ENCODE measurements at regions not wholly inside any gene's neighbourhood (a gene's known extent, or its start where the extent isn't known, plus 50 kb on each side); places are given as distances from the start of the nearest gene placed in this dataset.

DNA sequence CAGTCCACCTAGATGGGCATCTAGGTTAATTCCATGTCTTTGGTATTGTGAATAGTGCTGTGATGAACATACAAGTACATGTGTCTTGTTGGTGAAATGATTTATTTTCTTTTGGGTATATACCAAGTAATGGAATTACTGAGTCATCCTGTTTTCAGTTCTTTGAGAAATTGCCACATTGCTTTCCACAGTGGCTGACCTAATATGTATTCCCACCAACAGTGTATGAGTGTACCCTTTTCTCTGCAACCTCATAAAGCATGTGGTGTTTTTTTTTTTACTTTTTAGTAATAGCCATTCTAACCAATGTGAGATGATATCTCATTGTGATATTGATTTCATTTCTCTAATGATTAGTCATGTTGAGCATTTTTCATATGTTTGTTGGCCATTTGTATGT lies 86.0 kb upstream of the NDN start:
- no peak overlapping the region for H3K27ac ChIP-seq
- DNase-seq: no peak
- intact Hi-C loops (cut with DNase I; ENCODE audit: low total_unique reads): no loop called here

DNA sequence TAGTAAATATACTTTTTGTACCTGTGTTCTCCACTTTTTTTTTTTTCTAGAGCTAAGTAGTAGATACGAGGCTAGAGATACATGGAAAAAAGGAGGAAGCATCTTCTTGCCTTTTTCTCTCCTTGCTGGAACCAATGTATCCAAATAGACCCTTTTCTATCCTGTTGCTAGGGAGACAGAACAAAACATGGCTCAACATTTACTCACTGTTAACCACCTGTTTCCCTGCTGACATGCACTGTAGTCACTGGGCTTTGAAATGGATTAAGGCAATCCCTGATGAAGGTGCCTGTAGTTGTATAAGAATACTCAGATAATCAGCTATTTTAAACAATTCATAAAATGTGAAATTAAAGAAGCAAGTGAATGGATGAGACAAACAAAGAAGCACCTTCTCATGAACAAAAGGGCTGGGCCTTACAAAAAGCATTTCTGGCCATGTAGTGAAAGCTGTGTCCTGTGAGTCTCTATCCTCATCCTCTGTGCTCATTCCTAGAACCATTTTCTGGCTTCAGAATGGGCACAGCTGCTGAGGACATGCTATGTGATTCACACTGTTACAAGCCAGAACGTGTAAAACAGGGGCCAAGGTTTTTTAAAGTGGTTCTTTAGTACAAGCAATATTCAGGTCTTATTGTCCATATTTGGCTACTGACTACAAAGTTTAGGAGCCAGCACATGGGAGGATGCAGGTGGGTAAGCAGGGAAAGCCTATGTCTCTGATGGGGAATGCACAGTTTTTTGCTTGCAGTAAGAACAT lies 100.4 kb upstream of the NDN start:
- TF ChIP-seq, protein P1, sequence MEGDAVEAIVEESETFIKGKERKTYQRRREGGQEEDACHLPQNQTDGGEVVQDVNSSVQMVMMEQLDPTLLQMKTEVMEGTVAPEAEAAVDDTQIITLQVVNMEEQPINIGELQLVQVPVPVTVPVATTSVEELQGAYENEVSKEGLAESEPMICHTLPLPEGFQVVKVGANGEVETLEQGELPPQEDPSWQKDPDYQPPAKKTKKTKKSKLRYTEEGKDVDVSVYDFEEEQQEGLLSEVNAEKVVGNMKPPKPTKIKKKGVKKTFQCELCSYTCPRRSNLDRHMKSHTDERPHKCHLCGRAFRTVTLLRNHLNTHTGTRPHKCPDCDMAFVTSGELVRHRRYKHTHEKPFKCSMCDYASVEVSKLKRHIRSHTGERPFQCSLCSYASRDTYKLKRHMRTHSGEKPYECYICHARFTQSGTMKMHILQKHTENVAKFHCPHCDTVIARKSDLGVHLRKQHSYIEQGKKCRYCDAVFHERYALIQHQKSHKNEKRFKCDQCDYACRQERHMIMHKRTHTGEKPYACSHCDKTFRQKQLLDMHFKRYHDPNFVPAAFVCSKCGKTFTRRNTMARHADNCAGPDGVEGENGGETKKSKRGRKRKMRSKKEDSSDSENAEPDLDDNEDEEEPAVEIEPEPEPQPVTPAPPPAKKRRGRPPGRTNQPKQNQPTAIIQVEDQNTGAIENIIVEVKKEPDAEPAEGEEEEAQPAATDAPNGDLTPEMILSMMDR (IDR thresholded peaks at IDR 0.05): no peak
- no peak for TF ChIP-seq POLR2A (IDR thresholded peaks at IDR 0.05)
- no peak for DNase-seq

More for the DNA sequence above, 86.0 kb upstream of the NDN start:
- H3K36me3 ChIP-seq (ENCODE audit: low read depth, missing control alignments): no peaks in the 10 kb centered on the region
- H3K4me3 ChIP-seq: no peak overlapping the region
- H3K27me3 ChIP-seq: no peaks in the 10 kb centered on the region
- no peaks in the 10 kb centered on the region for H3K4me1 ChIP-seq
- TF ChIP-seq POLR2A (IDR thresholded peaks at IDR 0.05): no peak
- TF ChIP-seq, protein P1 (IDR thresholded peaks at IDR 0.05): no peak
- no peaks in the 10 kb centered on the region for H3K9me3 ChIP-seq

DNA sequence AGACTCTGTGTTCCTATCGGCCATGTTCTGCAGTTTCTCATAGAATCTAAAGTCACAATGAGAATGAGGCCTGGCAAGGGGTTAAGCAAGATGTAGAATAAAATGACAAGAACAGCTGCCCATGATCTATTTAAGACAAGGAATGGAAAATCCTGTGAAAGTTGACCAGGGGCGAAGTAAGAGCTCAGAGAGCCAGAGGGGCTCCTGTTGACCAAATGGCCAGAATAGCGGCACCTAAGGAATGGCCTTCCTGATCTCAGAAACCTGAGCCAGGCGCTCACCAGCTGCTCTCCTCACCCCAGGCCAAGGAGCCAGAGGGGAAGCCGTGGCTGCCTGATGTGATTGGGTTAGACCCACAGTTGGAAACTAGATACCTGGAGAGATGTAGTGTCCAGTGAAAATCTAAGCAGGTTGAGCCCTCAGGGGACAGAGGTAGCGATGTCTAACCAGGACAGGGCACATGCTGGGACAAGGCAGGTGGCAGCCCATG lies 106.1 kb upstream of the NDN start:
- H3K27ac ChIP-seq: no peak overlapping the region
- no peaks in the 10 kb centered on the region for H3K27me3 ChIP-seq
- intact Hi-C loops (cut with DNase I; ENCODE audit: low total_unique reads): no loop called here
- DNase-seq: no peak
- 79 to 84% methylated on average over 6 of the region's 6 CpGs for WGBS, 2 donors
- H3K4me3 ChIP-seq: no peak overlapping the region
- no peaks in the 10 kb centered on the region for H3K9me3 ChIP-seq
- H3K36me3 ChIP-seq (ENCODE audit: low read depth, missing control alignments): no peaks in the 10 kb centered on the region
- TF ChIP-seq POLR2A (IDR thresholded peaks at IDR 0.05): no peak
- TF ChIP-seq, protein P1 (IDR thresholded peaks at IDR 0.05): no peak
- no peaks in the 10 kb centered on the region for H3K4me1 ChIP-seq

More for the DNA sequence above, 100.4 kb upstream of the NDN start:
- WGBS, 2 donors: 30 to 33% methylated on average over 2 of the region's 2 CpGs
- Histone ChIP-seq H3K27me3 (no peaks in the 10 kb centered on the region), H3K36me3 (ENCODE audit: low read depth, missing control alignments) (no peaks in the 10 kb centered on the region), H3K27ac (no peak overlapping the region), H3K9me3 (no peaks in the 10 kb centered on the region), H3K4me1 (peaks cover 9% of the 10 kb centered on the region), H3K4me3 (no peak overlapping the region)
- intact Hi-C loops (cut with DNase I; ENCODE audit: low total_unique reads): no loop called here

DNA sequence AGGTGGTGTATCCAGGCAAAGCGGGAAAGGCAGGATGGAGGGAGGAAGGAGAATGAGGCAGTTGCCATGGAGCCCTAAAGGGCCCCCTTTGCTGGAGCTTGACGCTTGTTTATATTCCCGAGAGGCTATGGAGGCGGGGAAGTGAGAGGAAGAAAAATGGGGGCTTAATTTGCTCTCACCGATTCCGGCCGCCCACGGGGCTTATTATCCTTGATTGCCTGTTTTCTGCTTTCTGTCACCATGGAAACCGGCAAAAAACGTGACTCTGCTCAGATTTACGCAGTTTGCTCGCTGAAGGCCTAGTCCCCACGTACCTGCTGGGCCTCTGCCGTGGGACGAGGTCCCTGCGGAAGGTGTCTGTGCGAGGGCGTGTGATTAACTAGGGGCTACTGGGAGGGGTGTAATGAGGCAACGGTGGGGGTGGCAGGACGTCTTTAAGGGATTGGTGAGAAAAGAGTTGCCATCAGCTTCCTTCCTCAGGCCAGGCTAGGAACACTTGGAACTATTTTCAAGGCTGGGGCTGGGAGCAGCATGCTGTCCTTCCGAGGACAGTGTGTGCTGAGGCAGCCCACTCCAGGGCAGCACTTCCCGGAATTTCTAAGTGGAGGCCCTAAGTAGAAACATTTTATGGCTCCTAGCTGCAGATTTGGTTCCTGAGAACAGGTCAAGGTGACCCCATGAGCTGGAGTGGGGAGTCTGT lies 110.8 kb upstream of the NDN start:
- Histone ChIP-seq H3K4me3 (peak overlapping the region in 1 of 2 donors; percentile 6), H3K4me1 (peaks cover 8% of the 10 kb centered on the region), H3K27me3 (no peaks in the 10 kb centered on the region), H3K27ac (peak overlapping the region; percentile 20 to 48), H3K9me3 (no peaks in the 10 kb centered on the region), H3K36me3 (ENCODE audit: low read depth, missing control alignments) (no peaks in the 10 kb centered on the region)
- intact Hi-C loops (cut with DNase I; ENCODE audit: low total_unique reads): no loop called here
- 30 to 38% methylated on average over 22 of the region's 22 CpGs for WGBS, 2 donors
- DNase-seq: peak; percentile 45
- no peak for TF ChIP-seq POLR2A (IDR thresholded peaks at IDR 0.05)
- TF ChIP-seq, protein P1 (IDR thresholded peaks at IDR 0.05): no peak
